Activated CD4-positive, alpha-beta T cell treated with anti-CD3 and anti-CD28 coated beads, Interleukin-2, amount 50 U/mL, for 48 hours (primary cell): ENCODE measurements at regions not wholly inside any gene's neighbourhood (a gene's known extent, or its start where the extent isn't known, plus 50 kb on each side); places are given as distances from the start of the nearest gene placed in this dataset.
"Not testable (repeated sequence)": the region's sequence is repeated elsewhere in the genome, so short reads cannot be mapped to it uniquely, and the experiment has no call there.

ENCODE experiments used
- DNase-seq, 2 experiments: peaks; one replicate each; pipeline ENCODE4 v3.0.0-alpha.2; 2020

DNA sequence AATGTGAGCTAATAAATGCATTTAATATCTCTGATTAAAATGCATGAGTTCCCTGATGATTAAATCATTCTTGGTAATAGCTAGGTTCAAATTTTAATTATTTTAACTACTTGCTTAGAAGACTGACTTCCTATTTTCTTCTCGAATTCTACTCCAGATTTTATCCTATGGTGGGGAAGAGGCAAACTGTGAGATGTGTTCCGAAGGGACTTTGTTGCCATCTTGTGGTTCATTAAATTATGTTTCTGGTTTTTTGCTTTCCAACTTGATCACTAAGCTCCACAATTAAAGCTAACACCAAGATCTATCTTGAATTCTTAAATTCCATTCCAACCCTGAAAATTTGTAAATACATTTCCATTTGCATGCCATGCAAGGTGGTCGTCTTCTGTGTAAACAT is 538.4 kb upstream of the PCDH20 start:
- no peak for DNase-seq

GRCh38 chr13:61950828-61951227 is 535.2 kb upstream of the PCDH20 start:
- no peak for DNase-seq

GRCh38 chr13:61944329-61944929 is 528.8 kb upstream of the PCDH20 start:
- DNase-seq: no peak

DNA sequence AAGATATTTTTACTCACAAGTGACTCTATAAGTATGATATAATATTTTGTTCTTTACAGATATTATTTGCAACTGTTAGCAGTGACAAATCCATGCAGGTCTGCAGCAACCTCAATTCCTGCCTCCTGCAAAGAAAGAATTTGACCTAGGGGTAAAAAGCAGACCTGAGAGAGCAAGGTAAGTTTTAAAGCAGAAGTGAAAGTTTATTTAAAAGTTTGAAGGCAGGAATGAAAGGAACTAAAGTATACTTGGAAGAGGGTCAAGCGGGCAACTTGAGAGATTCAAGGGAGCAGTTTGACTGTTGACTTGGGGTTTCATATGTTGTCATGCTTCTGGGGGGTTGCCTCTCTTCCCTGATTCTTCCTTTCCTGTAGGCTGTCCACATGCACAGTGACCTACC is 520.1 kb upstream of the PCDH20 start:
- DNase-seq: no peak

DNA sequence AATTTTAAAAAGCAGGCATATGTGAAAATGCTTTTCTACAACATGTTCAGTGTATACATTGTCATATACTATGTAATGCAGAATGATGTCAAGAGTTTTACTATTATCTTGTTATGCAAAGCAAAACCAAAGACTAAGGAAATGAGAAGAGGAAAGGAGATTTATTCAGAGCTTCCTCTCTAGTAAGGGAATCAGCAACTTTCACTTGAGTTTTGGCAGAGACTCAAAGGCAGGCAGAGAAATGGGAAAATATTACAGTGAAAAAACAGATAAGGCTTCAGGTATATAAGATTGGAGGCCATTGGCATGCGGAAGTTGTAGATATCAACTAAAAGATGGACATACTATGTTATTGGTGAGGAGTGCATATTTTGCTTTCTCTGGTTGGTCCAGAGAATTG is 512.0 kb upstream of the PCDH20 start:
- no peak for DNase-seq

DNA sequence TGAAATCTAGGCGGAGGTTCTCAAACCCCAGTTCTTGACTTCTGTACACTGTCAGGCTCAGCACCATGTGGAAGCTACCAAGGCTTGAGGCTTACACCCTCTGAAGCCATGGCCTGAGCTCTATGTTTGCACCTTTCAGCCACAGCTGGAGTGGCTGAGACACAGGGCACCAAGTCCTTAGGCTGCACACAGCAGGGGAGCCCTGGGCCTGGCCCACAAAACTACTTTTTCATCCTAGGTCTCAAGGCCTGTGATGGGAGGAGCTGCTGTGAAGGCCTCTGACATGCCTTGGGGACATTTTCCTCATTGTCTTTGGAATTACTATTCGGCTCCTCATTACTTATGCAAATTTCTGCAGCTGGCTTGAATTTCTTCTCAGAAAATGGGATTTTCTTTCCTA is 503.2 kb upstream of the PCDH20 start:
- no peak for DNase-seq

DNA sequence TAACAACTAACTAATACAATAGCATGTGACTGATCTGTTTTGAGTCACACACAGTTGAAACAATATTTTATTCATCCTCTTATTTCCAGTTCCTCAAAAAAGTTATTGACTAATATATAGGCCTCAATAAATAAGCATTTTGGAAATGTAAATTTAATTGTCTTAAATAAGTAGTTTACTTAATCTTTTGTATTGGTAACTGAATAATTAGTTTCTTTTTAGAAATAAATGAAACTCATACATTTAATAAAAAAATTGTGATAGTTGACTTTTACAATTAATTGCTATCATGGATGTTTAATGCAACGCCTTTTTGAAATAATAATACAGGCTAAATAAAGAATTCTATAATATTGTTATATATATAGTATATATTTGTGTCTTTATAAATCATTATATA is 500.8 kb upstream of the PCDH20 start:
- no peak for DNase-seq

GRCh38 chr13:61913183-61913582 is 497.5 kb upstream of the PCDH20 start:
- DNase-seq: no peak

DNA sequence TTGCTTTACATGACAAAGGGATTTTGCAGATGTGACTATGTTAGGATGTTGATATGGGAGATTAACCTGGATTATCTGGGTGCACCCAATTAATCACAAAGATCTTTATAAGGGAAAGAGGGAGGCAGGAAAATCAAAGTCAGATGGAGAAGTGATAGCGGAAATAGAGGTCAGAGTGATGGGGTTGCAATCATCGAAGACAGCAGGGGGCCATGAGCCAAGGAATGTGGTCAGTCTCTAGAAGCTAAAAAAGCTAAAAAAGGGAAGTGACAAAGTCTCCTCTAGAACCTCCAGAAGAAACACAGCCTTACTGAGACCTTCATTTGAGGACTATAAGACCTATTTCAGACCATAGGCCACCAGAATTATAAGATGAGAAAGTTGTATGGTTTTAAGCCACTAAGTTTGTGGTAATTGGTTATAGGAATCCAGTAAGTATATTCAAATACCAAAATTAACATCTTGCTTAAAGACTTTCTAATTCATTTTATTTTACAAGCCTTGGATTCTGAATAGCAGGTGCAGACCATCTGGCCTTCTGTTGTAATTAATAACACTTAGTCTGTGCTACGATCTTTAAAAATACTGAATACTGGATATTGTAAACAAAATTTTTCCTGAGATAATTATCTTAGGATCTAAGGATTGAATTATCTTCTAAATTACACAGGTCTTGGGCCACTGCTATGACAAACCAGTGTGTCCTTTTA is 493.4 kb upstream of the PCDH20 start:
- no peak for DNase-seq

DNA sequence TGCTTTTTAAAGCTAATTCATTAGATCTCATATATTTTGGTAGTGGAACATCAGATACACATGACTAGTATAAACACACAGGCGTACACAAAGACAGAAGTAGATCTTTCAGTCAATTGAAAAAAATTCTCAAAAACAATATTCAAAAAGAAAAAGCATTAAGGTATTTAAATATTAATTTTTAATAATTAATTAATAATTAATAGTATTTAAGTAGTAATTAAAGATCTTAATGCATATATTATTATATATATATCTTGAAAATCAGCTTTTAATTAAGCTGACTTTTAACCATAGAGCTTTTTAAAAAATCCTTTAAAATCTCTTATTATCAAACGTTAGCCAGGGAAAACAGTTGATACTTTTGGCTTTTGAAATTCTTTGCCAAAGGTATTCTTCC is 489.4 kb upstream of the PCDH20 start:
- no peak for DNase-seq

DNA sequence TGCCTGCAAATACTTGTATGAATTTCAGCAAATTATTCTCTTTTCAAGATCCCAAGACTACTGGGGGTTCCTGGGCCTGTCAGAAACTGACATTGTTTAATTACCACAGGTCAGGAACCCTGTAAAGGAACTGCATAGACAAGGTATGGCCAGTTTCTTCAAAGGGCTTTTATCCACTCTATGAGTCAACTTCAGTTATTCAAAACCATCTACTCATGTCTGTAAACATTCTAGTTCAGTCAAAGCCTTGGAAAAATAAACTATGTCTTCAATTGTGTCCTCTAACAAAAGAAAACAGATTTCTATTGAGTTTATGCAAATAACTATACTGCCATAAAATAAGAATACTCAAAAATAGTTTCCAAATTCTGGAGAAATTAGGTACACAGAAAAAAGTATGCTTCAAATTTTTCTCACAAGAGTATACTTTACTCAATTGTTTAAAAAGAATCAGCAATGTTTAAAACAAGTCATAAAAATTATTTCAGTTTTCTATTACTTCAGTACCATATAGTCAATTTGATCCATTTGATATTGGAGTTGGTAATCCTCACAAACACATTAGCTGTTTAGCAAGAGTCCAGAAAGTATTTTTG is 486.4 kb upstream of the PCDH20 start:
- no peak for DNase-seq

DNA sequence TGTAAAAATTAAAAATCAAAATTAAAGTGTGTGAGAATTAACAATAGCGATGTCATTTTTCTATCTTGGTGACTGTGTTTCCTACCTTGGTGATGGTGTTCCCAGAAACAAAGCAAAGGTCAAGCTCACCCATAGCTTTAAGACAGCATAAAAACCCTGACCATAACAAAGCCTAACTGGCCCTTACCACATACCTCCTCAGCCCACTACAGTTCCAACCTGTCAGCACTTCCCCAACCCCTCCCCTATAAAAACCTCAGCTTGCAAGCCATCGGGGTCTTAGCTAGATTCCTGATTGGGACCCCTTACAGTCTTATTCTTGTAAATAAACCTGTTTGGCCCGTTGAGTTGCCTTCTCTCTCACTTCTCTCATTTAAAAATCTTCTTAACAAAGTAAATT is 484.4 kb upstream of the PCDH20 start:
- no peak for DNase-seq

DNA sequence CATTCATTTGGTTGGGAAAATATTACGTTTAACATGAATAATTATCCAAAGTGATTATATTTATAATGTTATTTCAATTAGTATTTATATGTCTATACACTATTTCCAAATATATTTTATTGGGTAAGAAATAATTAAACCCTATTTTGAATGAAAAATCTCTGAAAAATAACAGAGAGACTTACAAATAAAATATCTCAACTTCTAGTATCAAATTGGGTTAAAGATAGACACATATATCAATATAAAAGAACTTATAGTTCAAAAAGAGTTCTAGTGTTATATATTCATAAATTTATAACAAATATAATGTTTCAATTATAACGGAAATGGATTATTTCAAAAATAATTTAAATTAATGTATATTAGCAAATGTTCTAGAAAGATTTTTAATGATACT is 482.6 kb upstream of the PCDH20 start:
- no peak for DNase-seq

DNA sequence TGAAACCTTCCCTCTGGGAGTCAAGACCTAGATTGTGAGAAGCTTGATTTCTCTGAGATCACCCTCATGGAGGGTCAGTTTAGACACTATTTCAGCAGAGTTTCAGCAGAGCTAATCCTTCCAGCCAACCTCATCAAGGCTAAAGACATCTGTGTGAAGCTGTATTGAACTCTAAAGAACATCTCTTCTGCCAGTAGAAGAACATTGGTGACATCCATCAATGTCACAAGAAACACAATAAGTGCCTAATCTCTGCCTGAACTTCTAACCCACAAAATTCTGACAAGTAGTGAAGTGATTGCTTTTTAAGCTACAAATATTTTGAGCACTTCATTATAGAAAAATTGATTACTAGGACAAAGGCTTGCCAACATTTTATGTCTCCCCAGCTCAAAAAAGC is 475.8 kb upstream of the PCDH20 start:
- DNase-seq: no peak

GRCh38 chr13:61884830-61885229 is 469.2 kb upstream of the PCDH20 start:
- no peak for DNase-seq

GRCh38 chr13:61880578-61881283 is 465.1 kb upstream of the PCDH20 start:
- DNase-seq: peak; percentile 1 to 4

- not testable (repeated sequence) for DNase-seq
Observed at GRCh38 chr13:61878565-61878964, 462.9 kb upstream of the PCDH20 start.

DNA sequence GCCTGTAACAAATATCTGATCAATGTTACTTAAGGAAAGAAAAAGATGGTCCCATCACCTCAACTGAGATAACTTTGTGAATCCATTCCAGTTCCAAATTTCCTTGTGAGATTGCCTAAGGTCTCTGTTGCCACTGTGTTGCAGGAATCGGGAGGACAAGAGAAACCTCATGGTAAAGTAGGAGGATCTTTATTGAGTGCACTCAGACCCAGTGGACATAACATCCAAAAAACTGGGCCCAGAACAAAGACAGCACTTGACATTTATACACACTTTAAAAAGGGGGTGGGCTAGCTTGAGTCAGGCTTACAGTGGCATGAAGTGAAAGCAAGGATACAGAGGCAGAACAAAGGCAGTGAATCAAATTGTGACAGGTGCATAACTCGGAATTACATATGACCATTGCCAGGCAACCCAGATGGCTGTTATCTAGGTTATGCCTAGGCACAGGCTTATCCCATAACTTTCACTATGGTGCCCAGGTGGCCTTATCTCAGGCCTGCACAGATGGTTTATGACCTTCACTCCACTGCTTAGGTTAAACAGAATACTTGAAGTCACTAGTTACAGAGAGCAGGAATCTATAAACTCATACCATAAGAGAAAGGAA is 459.4 kb upstream of the PCDH20 start:
- no peak for DNase-seq

- DNase-seq: no peak
Observed at GRCh38 chr13:61873717-61874116, 458.1 kb upstream of the PCDH20 start.

- no peak for DNase-seq
Observed at GRCh38 chr13:61857198-61857597, 441.5 kb upstream of the PCDH20 start.

GRCh38 chr13:61852116-61852619 is 436.5 kb upstream of the PCDH20 start:
- no peak for DNase-seq

DNA sequence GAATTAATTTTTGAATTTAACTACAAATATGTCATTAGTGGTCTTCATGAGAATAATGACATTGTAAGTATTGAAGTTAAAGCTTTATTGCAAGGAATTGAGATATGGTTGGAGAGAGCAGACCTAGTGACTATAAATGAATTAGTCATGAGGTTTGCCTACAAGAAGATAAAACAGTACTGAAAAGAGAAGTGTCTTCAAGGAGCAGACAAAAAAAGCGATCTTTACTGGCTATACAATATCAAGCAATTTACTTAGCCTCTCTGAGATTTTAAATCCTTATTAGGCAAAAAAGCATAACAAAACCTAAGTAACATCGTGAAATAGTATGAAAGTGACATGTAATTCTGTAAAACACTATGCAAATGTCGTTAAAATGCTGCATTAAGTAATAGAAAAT is 435.1 kb upstream of the PCDH20 start:
- no peak for DNase-seq

DNA sequence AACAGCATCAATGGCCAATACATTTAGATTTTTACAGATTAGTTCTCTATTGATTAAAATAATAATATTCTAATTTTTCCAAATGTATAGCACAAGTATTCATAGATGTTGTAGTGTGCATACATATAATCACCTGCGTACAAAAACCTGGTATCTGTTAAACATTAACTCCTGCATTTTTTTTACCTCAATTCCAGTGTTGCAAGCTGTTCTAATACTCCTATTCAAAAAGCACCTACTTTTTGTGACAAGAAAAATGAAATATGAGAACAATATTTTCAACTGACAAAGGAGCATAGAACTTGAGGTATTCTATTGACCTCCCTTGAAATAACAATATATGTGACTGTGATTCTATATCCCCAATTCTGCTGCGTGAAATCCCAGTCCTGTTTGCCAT is 422.9 kb upstream of the PCDH20 start:
- DNase-seq: no peak
